GM10266 (cell line): ENCODE measurements at regions not wholly inside any gene's neighbourhood (a gene's known extent, or its start where the extent isn't known, plus 50 kb on each side); places are given as distances from the start of the nearest gene placed in this dataset.

Source experiments
- DNase-seq: peaks from one replicate; pipeline ENCODE4 v3.0.0; 2012; ENCODE audit errors: extremely low spot score
- TF ChIP-seq, protein P1 (sequence below): IDR thresholded peaks from 2 replicates; pipeline ENCODE4 v1.5.1; 2012; ENCODE audit warnings: mild to moderate bottlenecking, low read depth; ENCODE audit not compliant: control insufficient read depth, insufficient read depth; ENCODE audit errors: missing control alignments

DNA sequence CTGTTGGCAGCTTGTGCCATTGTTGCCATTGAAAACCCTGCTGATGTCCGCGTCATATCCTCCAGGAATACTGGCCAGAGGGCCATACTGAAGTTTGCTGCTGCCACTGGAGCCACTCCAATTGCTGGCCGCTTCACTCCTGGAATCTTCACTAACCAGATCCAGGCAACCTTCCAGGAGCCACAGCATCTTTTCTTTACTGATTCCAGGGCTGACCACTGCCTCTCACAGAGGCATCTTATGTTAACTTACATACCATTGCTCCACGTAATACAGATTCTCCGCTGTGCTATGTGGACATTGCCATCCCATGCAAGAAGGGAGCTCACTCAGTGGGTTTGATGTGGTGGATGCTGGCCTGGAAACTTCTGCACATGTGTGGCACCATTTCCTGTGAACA, 221.8 kb upstream of the FAM83B start:
- TF ChIP-seq, protein P1, sequence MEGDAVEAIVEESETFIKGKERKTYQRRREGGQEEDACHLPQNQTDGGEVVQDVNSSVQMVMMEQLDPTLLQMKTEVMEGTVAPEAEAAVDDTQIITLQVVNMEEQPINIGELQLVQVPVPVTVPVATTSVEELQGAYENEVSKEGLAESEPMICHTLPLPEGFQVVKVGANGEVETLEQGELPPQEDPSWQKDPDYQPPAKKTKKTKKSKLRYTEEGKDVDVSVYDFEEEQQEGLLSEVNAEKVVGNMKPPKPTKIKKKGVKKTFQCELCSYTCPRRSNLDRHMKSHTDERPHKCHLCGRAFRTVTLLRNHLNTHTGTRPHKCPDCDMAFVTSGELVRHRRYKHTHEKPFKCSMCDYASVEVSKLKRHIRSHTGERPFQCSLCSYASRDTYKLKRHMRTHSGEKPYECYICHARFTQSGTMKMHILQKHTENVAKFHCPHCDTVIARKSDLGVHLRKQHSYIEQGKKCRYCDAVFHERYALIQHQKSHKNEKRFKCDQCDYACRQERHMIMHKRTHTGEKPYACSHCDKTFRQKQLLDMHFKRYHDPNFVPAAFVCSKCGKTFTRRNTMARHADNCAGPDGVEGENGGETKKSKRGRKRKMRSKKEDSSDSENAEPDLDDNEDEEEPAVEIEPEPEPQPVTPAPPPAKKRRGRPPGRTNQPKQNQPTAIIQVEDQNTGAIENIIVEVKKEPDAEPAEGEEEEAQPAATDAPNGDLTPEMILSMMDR: no peak
- no peak for DNase-seq

GRCh38 chr6:54629131-54629530, 217.4 kb upstream of the FAM83B start:
- no peak for DNase-seq
- TF ChIP-seq, protein P1: no peak

- DNase-seq: no peak
- TF ChIP-seq, protein P1: no peak
These were observed 213.5 kb upstream of the FAM83B start for GRCh38 chr6:54632984-54633565.

GRCh38 chr6:54633601-54634000, 213.0 kb upstream of the FAM83B start:
- TF ChIP-seq, protein P1: no peak
- DNase-seq: no peak

- TF ChIP-seq, protein P1: no peak
- DNase-seq: no peak
These were observed 205.7 kb upstream of the FAM83B start for GRCh38 chr6:54640911-54641310.

- no peak for DNase-seq
- TF ChIP-seq, protein P1: no peak
These were observed 200.3 kb upstream of the FAM83B start for GRCh38 chr6:54646069-54646950.

DNA sequence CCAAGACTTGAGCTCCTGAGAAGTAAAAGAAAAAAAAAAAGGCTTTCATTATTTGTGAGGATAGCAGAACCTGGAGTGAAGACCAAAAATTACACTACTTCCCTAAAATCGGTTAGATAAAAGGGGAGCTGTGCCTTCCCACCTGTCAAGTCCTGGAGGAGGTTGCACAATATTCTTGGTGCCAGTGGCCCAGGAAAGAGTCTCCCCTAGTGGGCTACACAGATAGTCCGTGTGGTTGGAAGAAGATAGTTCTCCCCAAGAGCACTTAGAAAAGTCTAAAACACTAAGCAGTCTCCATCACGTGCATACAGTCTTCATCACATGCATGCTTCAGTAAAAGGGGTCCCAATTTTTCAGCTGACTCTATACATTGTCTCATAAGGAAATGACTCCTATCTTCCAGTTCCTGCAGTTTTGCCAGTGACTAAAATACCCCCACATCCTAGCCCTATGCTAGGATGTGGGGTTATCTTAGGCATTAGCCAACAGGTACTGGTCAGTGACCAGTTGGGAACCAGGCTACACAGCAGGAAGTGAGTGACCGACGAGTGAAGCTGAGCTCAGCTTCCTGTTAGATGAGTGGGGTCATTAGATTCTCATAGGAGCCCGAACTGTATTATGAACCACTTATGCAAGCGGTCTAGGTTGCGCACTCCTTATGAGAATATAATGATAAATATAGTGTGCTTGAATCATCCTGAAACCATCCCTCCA, 199.5 kb upstream of the FAM83B start:
- DNase-seq: no peak
- TF ChIP-seq, protein P1: no peak
